HG02885 (cell line): ENCODE measurements at regions not wholly inside any gene's neighbourhood (a gene's known extent, or its start where the extent isn't known, plus 50 kb on each side); places are given as distances from the start of the nearest gene placed in this dataset.
"Not testable (repeated sequence)": the region's sequence is repeated elsewhere in the genome, so short reads cannot be mapped to it uniquely, and the experiment has no call there.

ENCODE experiments used
- ATAC-seq: cut with Tn5 transposase; IDR thresholded peaks from one replicate; pipeline ENCODE4 v1.9.1; 2021; ENCODE audit warnings: mild to moderate bottlenecking; ENCODE audit not compliant: unreplicated experiment, poor library complexity

- ATAC-seq: no peak
Observed at GRCh38 chr10:120108916-120109315, 216.4 kb downstream of the SEC23IP start.

DNA sequence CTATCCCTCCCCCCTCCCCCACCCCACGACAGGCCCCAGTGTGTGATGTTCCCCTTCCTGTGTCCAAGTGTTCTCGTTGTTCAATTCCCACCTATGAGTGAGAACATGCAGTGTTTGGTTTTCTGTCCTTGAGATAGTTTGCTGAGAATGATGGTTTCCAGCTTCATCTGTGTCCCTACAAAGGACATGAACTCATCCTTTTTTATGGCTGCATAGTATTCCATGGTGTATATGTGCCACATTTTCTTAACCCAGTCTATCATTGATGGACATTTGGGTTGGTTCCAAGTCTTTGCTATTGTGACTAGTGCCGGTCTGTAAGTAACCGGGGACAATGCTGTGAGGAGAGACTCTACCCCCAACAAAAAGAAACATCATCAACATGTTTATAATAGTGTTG, 217.2 kb downstream of the SEC23IP start:
- ATAC-seq: not testable (repeated sequence)

- ATAC-seq: no peak
Observed at GRCh38 chr10:120110196-120110595, 217.7 kb downstream of the SEC23IP start.

- no peak for ATAC-seq
Observed at GRCh38 chr10:120111628-120112027, 219.1 kb downstream of the SEC23IP start.

- no peak for ATAC-seq
Observed at GRCh38 chr10:120112809-120113208, 220.3 kb downstream of the SEC23IP start.

GRCh38 chr10:120115959-120116358, 223.4 kb downstream of the SEC23IP start:
- ATAC-seq: no peak

DNA sequence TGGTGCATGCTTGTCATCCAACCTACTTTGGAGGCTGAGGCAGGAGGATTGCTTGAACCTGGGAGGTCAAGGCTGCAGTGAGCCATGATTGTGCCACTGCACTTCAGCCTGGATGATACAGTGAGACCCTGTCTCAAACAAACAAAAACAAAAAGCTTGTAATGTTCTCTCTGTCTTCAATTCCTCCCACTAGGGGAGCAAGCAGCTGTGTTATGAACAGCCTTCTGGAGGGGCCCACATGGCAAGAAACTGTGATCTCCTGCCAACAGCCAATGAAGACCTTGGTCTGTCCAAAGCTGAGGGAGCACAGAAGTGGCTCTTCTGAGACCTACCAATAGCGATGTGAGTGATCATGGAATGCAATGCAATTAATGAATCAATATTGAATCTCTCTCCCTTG, 229.2 kb downstream of the SEC23IP start:
- ATAC-seq: no peak

- ATAC-seq: no peak
Observed at GRCh38 chr10:120131183-120131582, 238.7 kb downstream of the SEC23IP start.

DNA sequence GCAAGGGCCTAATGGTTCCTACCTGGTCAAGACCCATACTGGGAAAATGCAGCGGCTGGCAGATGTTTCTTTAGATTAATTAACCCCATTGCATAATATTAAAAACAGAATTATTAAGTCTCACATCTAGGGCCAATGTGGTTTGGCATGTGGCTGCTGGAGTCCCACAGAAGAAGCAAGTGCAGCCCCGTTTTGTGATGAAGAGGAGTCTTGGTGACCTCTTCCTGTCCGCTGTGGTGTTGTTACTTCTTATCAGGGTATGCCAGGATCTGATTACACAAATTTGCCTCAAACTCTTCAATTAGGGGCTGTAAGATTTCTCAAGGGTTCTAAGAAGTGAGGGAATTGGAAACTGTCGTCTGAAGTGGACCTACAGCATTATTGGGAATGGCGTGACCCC, 240.3 kb downstream of the SEC23IP start:
- no peak for ATAC-seq

- ATAC-seq: no peak
Observed at GRCh38 chr10:120138689-120139088, 246.2 kb downstream of the SEC23IP start.

DNA sequence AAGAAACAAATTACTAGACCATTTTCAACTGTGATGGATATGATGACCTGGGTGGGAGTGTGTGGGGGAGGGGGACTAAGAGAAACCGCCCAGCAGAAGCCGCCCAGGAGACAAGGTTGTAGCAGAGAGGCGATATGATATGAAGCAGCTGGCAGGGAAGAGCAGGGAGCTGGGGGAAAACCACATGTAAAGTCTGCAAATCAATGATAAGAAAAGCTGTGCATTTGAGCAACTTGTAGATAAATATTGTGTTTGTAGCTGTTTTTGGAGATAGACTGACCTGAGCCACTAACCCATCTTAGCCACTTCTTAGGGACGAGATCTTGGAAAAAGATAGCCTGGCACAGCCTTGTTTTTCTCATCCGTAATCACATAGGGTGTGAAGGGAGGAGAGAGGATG, 252.6 kb downstream of the SEC23IP start:
- ATAC-seq: no peak

DNA sequence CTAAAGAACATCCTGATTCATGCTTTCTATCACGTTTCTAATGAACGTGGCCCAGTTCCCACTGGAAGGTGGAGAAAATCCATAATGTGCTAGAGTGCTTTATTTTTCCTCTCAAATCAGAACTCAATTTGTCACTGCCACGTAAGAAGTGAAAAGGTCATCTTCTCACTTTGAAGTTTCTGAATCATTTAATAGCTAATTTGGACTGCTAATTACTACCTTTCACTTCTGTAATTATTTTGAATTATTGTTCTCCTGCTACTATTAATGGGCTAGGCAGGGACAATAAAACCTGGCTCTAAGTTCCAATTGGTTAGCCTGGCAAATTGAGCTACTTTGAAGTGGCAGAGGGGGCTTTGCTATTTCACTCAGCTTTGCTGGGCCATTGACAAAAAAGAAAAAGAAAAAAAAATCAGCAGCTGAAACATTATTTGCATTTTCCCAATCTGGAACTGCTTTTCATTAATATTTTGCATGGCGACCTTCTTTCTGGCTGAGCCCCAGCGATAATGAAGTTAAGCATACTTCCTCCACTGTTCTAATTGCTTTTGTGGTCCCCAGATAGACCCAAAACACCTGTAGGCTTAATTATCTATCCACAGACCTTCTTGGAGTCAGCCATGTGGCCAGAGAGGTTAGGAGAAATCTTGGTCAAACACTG, 264.2 kb downstream of the SEC23IP start:
- no peak for ATAC-seq

- no peak for ATAC-seq
Observed at GRCh38 chr10:120161111-120161510, 268.6 kb downstream of the SEC23IP start.

DNA sequence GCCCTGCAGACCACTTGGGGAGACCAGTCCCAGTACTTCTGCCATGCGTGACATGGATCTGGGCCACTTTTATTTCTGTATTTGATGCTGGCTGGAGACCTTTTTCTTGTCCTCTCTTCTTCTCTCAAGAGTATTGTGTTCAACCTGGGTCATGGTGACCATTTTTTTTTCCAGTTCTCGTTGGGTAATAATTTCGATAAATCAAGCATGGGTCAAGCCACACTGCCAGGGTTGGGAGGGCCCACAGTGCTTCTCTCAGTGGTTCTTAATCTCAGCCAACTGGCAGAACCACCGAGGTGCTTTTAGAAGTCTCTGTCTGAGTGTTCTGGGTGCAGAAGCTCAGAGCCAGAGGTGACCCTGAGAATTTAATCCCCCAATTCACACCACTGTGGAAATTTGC, 269.9 kb downstream of the SEC23IP start:
- ATAC-seq: no peak

- no peak for ATAC-seq
Observed at GRCh38 chr10:120172356-120172755, 279.8 kb downstream of the SEC23IP start.

DNA sequence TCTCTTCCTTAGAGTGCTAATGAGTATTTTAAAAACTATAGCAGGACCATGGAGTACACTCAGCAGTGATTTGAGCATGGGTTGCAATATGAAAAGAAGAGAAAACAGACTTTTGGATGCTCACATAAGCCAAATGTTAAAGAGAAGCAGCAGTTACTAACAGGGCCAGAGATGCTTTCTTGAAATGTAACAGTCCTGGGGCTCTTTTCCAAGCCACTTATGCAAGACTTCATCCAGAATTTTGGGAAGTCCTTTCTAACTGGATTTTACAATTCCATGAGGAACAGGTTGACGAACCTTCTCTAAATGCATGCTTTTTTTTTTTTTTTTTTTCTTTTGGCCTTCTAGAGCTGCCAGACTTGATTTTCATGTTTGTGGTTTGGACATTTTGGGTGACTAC, 282.0 kb downstream of the SEC23IP start:
- ATAC-seq: no peak

DNA sequence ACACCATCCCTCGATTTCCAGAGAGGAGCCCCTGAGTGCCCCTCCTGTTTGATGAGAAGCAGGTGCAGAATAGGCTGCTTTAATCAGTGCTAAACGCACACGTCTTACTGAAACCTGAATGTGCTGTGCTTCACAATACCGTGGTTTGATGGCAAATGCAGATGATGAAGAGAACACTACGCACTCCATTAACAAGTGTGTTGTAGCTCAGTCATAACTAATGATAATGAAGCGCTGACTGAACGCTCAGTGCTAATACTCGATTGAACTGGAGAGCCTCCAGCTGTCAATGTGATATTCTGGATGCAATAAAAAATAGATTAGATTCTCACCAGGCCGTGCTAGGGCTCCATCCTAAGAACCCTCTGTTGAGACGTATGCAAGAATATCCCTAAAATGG, 279.7 kb upstream of the PLPP4 start:
- ATAC-seq: no peak

- ATAC-seq: no peak
Observed at GRCh38 chr10:120180160-120180559, 276.9 kb upstream of the PLPP4 start.

GRCh38 chr10:120181154-120181553, 275.9 kb upstream of the PLPP4 start:
- no peak for ATAC-seq

- no peak for ATAC-seq
Observed at GRCh38 chr10:120182431-120182830, 274.6 kb upstream of the PLPP4 start.

GRCh38 chr10:120183546-120183945, 273.5 kb upstream of the PLPP4 start:
- ATAC-seq: no peak

DNA sequence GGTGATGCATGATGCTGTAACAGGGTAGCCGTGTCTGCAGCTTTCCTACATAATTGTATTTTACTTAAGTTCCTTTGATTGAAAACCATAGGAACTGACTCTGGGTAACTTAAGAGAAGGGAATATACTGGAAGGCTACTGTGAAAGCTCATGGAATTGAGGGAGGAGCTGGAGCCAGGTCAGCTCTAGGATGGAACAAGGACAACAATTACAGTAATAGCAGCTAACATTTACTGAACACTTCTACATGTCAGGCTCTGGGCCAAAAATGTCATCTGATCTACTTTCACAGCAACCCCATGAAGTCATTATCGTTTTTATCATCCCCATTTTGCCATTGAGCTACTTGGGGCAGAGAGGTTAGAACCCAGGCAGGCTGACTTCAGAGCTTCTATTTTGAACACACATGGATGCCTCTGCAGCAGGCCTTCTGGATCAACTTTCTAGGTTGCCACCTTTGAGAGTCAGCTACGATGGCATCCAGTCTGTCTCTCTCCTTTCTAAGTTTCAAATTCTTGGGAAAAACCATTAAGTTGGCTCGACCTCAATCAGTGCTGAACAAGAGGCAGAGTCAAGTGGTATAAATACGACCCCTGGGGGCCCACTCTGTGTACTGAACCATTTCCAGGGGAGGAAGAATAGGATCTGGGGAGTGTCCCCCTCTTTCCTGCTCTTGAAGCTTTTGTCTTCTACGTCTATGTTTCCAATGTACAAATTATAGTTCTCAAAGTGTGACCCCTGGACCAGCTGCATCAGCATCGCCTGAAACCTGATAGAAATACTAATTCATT, 272.3 kb upstream of the PLPP4 start:
- no peak for ATAC-seq
